HG02970 (cell line): ENCODE measurements at regions not wholly inside any gene's neighbourhood (a gene's known extent, or its start where the extent isn't known, plus 50 kb on each side); places are given as distances from the start of the nearest gene placed in this dataset.
"Not testable (repeated sequence)": the region's sequence is repeated elsewhere in the genome, so short reads cannot be mapped to it uniquely, and the experiment has no call there.

Experiments
- ATAC-seq: cut with Tn5 transposase; IDR thresholded peaks from one replicate; pipeline ENCODE4 v1.9.1; 2021; ENCODE audit warnings: mild to moderate bottlenecking, moderate library complexity, moderate number of reproducible peaks; ENCODE audit not compliant: unreplicated experiment, low FRiP score

GRCh38 chr1:194693244-194693643 lies 1506.8 kb upstream of the B3GALT2 start:
- ATAC-seq = no peak

- no peak for ATAC-seq
Measured at GRCh38 chr1:194684636-194685035, 1498.2 kb upstream of the B3GALT2 start.

- ATAC-seq = no peak
Measured at GRCh38 chr1:194658090-194658439, 1471.7 kb upstream of the B3GALT2 start.

GRCh38 chr1:194654956-194655355 lies 1468.5 kb upstream of the B3GALT2 start:
- ATAC-seq = no peak

GRCh38 chr1:194653385-194653784 lies 1467.0 kb upstream of the B3GALT2 start:
- no peak for ATAC-seq

- no peak for ATAC-seq
Measured at GRCh38 chr1:194647118-194647517, 1460.7 kb upstream of the B3GALT2 start.

GRCh38 chr1:194644528-194644927 lies 1458.1 kb upstream of the B3GALT2 start:
- ATAC-seq = no peak

- ATAC-seq = no peak
Measured at GRCh38 chr1:194640322-194640721, 1453.9 kb upstream of the B3GALT2 start.

GRCh38 chr1:194629011-194629410 lies 1442.6 kb upstream of the B3GALT2 start:
- no peak for ATAC-seq

- ATAC-seq = no peak
Measured at GRCh38 chr1:194624833-194625232, 1438.4 kb upstream of the B3GALT2 start.

GRCh38 chr1:194618101-194618500 lies 1431.7 kb upstream of the B3GALT2 start:
- no peak for ATAC-seq

- not testable (repeated sequence) for ATAC-seq
Measured at GRCh38 chr1:194617272-194617671, 1430.9 kb upstream of the B3GALT2 start.

GRCh38 chr1:194616835-194617234 lies 1430.4 kb upstream of the B3GALT2 start:
- ATAC-seq = no peak

GRCh38 chr1:194602184-194602583 lies 1415.8 kb upstream of the B3GALT2 start:
- ATAC-seq = no peak

GRCh38 chr1:194600716-194601115 lies 1414.3 kb upstream of the B3GALT2 start:
- no peak for ATAC-seq

- no peak for ATAC-seq
Measured at GRCh38 chr1:194598098-194598497, 1411.7 kb upstream of the B3GALT2 start.

GRCh38 chr1:194586302-194586701 lies 1399.9 kb upstream of the B3GALT2 start:
- ATAC-seq = no peak

- ATAC-seq = no peak
Measured at GRCh38 chr1:194584052-194584451, 1397.6 kb upstream of the B3GALT2 start.

GRCh38 chr1:194570476-194570875 lies 1384.1 kb upstream of the B3GALT2 start:
- no peak for ATAC-seq

GRCh38 chr1:194568610-194569009 lies 1382.2 kb upstream of the B3GALT2 start:
- ATAC-seq = no peak

- no peak for ATAC-seq
Measured at GRCh38 chr1:194548071-194548470, 1361.7 kb upstream of the B3GALT2 start.

GRCh38 chr1:194544012-194544411 lies 1357.6 kb upstream of the B3GALT2 start:
- no peak for ATAC-seq

- no peak for ATAC-seq
Measured at GRCh38 chr1:194538453-194538852, 1352.0 kb upstream of the B3GALT2 start.
